ENCODE measurements at regions not wholly inside any gene's neighbourhood (a gene's known extent, or its start where the extent isn't known, plus 50 kb on each side); places are given as distances from the start of the nearest gene placed in this dataset.

- H3K9me3 ChIP-seq (ENCODE audit: low read depth) = no peaks in the 10 kb centered on the region
- H3K9me3 Mint-ChIP-seq = no peaks in the 10 kb centered on the region
- no peak overlapping the region for H3K4me3 ChIP-seq
- no peak overlapping the region for H3K9ac ChIP-seq
- H2AFZ ChIP-seq (replicated peaks) = no peak overlapping the region
- no peaks in the 10 kb centered on the region for H4K20me1 ChIP-seq (ENCODE audit: low read depth)
- no peaks in the 10 kb centered on the region for H3K4me1 Mint-ChIP-seq
- H3K27me3 Mint-ChIP-seq (ENCODE audit: insufficient read depth, low read depth) = peaks cover 2% of the 10 kb centered on the region
- no peaks in the 10 kb centered on the region for H3K4me1 ChIP-seq
- no peak overlapping the region for H3K4me2 ChIP-seq
- H3K27ac Mint-ChIP-seq = no peak overlapping the region
- H3K27ac ChIP-seq = no peak overlapping the region
- peak; percentile 72 for DNase-seq (ENCODE audit: low spot score)
- H3K4me3 Mint-ChIP-seq = no peak overlapping the region
- peaks cover 39% of the 10 kb centered on the region for H3F3A ChIP-seq (ENCODE audit: low read depth)
- H3K36me3 ChIP-seq = no peaks in the 10 kb centered on the region
- no peaks in the 10 kb centered on the region for H3K79me2 ChIP-seq (ENCODE audit: low read depth)
- TF ChIP-seq CTCF (IDR thresholded peaks at IDR 0.05) (no peak), EZH2phosphoT487 (IDR thresholded peaks at IDR 0.05) (no peak), EZH2 (IDR thresholded peaks at IDR 0.05) (no peak)
- H3K36me3 Mint-ChIP-seq = no peaks in the 10 kb centered on the region
- no peaks in the 10 kb centered on the region for H3K27me3 ChIP-seq
Measured at GRCh38 chr5:86917117-86917579, 299.4 kb downstream of the COX7C start.

- Histone ChIP-seq H3K36me3 (no peaks in the 10 kb centered on the region), H4K20me1 (ENCODE audit: low read depth) (no peaks in the 10 kb centered on the region), H3K79me2 (ENCODE audit: low read depth) (no peaks in the 10 kb centered on the region), H3K9me3 (ENCODE audit: low read depth) (no peaks in the 10 kb centered on the region), H3K4me3 (no peak overlapping the region), H2AFZ (replicated peaks) (no peak overlapping the region), H3K4me1 (no peaks in the 10 kb centered on the region), H3F3A (ENCODE audit: low read depth) (peaks cover 42% of the 10 kb centered on the region), H3K9ac (no peak overlapping the region), H3K27ac (no peak overlapping the region), H3K4me2 (no peak overlapping the region), H3K27me3 (no peaks in the 10 kb centered on the region)
- Mint-ChIP-seq H3K4me3 (no peak overlapping the region), H3K9me3 (no peaks in the 10 kb centered on the region), H3K36me3 (no peaks in the 10 kb centered on the region), H3K4me1 (no peaks in the 10 kb centered on the region), H3K27ac (no peak overlapping the region), H3K27me3 (ENCODE audit: insufficient read depth, low read depth) (no peaks in the 10 kb centered on the region)
- TF ChIP-seq EZH2 (IDR thresholded peaks at IDR 0.05) (no peak), EZH2phosphoT487 (IDR thresholded peaks at IDR 0.05) (no peak), CTCF (IDR thresholded peaks at IDR 0.05) (no peak)
- DNase-seq (ENCODE audit: low spot score) = no peak
Measured at GRCh38 chr5:86918246-86918645, 300.5 kb downstream of the COX7C start.

- Histone ChIP-seq H3K4me3 (no peak overlapping the region), H3K4me2 (no peak overlapping the region), H3K79me2 (ENCODE audit: low read depth) (no peaks in the 10 kb centered on the region), H4K20me1 (ENCODE audit: low read depth) (no peaks in the 10 kb centered on the region), H3K9me3 (ENCODE audit: low read depth) (no peaks in the 10 kb centered on the region), H3K4me1 (peaks cover 17% of the 10 kb centered on the region), H3K9ac (no peak overlapping the region), H3F3A (ENCODE audit: low read depth) (peaks cover 20% of the 10 kb centered on the region), H3K27me3 (no peaks in the 10 kb centered on the region), H2AFZ (replicated peaks) (no peak overlapping the region), H3K27ac (no peak overlapping the region), H3K36me3 (no peaks in the 10 kb centered on the region)
- no peaks in the 10 kb centered on the region for H3K36me3 Mint-ChIP-seq
- TF ChIP-seq EZH2phosphoT487 (IDR thresholded peaks at IDR 0.05) = no peak
- no peak for TF ChIP-seq EZH2 (IDR thresholded peaks at IDR 0.05)
- TF ChIP-seq CTCF (IDR thresholded peaks at IDR 0.05) = no peak
- H3K27ac Mint-ChIP-seq = no peak overlapping the region
- H3K4me3 Mint-ChIP-seq = no peak overlapping the region
- peaks cover 24% of the 10 kb centered on the region for H3K4me1 Mint-ChIP-seq
- no peaks in the 10 kb centered on the region for H3K9me3 Mint-ChIP-seq
- H3K27me3 Mint-ChIP-seq (ENCODE audit: insufficient read depth, low read depth) = peaks cover 6% of the 10 kb centered on the region
- no peak for DNase-seq (ENCODE audit: low spot score)
Measured at GRCh38 chr5:86926033-86926432, 308.3 kb downstream of the COX7C start.
